ENCODE measurements at regions not wholly inside any gene's neighbourhood (a gene's known extent, or its start where the extent isn't known, plus 50 kb on each side); places are given as distances from the start of the nearest gene placed in this dataset.

DNA sequence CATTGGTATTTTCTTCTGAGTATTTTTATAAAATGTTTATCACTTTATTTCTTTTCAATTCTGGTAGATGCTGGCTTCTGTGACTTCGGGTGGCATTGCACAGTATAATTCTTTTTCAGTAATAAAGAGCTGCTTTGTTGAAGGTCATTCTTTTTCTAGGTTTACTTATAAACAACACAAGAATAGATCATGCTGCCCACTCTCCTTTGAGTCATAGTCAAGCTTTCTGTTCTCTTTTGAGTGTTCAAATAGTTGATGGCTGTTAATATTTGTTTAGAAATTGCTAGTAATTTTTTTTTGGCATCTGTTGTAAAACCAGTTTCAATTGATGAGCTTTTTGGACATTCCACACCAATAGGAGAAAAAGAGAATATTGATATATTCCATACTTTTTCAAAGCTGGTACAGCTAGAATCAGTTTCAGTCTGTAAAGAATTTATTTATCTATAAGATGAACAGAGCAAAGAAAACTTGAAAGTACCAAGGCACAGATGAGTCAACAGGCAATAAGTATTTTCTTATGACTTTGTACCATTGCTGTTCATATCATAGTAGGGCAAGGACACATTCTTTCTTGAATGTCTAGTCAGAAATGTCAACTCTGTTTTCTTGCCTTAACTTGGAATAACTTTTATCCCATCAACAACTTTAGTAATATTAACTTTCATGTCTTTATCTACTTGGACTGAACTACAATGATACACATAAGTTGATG lies 513.0 kb upstream of the SEL1L start:
- TF ChIP-seq EZH2phosphoT487 (IDR thresholded peaks at IDR 0.05; ENCODE audit: insufficient read depth, low read depth) (no peak), EZH2 (IDR thresholded peaks at IDR 0.05; ENCODE audit: insufficient read depth, poor library complexity, severe bottlenecking) (no peak)
